ENCODE measurements at regions not wholly inside any gene's neighbourhood (a gene's known extent, or its start where the extent isn't known, plus 50 kb on each side); places are given as distances from the start of the nearest gene placed in this dataset.

DNA sequence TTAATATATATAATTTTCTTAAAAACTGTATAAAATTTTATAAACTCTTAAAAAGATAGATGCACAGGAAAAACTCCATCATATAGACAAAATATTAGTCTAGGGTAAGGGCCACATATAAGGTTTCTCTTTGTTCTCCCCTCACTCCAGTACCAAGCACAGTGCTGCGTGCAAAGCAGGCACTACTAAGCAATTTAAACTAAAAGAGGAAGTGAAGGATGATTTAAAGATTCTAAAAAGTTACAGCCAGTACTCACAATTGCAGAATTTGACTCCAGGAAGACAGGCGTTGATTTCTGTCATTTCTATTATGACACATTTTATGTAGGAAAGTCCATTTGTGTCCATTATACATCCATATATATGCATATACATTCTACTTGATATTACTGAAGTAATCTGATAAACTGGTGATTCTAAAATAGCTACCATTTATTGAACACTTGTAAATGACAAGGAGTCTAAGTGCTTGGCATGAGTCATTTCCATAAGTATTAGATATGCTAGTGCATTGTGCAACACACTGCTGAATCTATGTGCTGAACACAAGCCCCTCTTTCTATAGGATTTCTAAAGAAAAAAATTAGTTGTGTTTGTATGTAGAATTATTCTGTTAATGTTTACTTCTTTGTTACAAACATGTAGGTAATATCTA is 785.5 kb upstream of the ARRDC4 start:
- no peak for DNase-seq (ENCODE audit: low spot score)

DNA sequence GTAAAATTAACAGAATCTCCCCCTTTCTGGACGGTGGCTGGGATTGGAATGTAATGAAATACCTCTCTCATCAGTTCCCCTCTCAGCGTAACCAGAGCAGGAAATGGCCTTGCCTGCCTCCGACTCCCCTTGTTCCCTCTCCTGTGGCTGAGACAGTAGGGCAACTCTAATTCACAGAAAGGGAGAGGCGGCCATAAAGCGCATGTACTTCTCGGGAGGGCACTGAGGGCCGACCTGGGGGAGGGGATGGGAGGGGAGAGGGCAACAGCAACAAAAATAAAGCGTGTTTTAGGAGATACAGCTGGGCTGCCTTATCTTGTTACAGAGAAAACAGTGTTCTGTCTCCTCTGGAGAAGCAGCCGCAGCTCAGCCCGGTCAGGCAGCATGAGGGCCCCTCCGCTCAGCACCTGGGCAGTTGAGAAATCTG is 783.3 kb upstream of the ARRDC4 start:
- no peak for DNase-seq (ENCODE audit: low spot score)

DNA sequence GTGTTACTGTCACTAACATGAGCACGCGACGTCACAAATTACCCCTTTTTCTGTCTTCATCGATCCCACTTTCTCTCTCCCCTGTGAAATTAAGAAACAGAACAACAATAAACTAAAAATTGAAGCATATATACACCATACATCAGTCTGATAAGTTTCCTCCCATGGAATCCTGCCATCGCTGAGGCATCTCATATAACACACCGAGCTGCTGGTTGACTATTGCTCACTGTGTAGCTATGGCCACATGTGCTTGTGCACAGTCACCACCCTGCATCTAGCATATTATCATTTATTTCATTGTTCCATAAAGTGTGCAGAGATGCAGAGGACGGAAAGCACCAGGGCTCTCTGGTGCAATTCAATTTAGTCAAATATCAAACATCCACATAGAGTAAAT is 777.9 kb upstream of the ARRDC4 start:
- DNase-seq (ENCODE audit: low spot score): no peak

DNA sequence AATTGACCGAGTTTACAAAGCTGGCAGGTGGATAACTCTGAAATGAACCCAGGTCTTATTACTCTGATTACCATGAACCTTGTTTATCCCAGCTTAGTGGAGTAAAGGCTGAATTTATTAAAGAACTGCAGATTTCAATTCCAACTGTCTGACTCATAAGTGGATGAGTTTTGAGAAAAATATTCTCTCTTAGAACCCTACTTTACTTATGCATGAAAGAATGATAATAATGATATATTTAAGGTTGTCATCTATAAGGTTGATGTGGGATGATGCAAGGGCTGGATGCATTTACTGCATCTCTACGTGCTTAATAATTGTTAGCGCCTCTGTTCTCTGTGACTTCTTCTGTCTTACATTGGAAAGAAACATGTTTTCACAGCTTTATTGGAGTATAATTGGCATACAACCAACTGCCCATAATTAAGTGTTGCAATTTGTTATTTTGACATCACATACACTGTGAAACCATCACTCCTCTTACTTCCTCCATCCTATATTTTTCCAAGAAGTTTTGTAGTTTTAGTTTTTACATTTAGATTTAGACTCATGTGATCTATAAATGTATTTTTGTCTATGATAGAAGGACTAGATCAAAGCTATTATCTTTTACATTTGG is 771.2 kb upstream of the ARRDC4 start:
- no peak for DNase-seq (ENCODE audit: low spot score)

DNA sequence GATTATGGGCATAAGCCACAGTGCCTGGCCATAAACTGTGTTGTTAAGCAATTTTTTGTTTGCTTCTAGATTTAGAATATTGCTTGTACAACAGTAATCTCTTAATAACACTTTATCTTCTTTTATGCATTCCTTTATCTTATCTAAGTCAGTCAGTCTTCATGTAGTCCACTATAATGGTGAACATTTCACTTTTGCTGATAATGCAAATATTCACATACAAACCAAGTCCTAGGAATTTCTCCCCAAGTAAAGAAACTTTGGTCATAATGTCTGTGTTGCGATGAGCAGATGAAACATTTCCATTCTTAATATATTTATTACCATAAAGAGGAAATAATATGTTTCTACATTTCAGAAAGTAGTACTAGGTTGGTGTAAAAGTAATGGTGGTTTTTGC is 765.8 kb upstream of the ARRDC4 start:
- no peak for DNase-seq (ENCODE audit: low spot score)

DNA sequence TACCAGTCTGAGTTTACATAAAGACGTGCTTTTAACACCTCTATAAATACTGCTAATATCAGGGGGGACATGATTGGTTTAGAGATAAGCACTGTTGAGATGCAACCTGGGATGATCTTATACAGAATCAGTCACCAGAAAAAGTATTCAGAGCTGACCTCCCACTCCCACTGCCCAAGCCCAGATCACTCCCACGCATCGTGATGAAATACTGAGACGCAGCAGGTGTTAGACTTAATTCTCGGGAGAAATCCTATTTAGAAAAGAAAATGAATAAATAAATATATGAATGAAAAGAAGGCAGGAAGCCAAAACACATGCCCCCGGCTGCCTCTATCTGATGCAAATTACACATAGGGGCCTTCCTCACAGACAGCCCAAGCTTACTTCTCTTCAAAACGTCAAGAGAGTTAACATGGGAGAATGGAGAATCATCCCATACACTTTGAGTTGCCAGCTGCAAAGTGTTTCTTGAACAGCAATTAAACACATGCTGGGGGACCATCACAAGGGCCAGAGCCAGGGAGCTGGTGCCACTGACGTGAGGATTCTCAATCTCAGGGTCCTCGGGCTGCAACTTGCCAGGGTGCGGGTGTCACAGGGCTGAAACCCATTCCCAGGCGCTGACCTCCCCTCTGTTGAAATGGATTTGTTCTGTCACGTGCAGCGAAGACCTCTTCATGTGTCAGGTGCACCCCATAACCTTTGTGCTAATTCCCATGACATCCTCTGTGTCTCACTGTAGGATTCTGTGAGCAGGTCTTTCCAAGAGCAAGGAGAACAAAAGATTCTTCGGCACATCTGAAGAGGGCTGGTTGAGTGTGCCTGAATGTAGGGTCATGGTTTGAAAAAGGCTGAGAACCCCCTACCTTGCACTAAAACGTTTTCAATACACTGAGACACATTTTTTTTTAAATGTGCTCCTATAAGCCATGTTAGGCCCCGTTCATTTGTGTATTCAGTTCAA is 764.2 kb upstream of the ARRDC4 start:
- no peak for DNase-seq (ENCODE audit: low spot score)

DNA sequence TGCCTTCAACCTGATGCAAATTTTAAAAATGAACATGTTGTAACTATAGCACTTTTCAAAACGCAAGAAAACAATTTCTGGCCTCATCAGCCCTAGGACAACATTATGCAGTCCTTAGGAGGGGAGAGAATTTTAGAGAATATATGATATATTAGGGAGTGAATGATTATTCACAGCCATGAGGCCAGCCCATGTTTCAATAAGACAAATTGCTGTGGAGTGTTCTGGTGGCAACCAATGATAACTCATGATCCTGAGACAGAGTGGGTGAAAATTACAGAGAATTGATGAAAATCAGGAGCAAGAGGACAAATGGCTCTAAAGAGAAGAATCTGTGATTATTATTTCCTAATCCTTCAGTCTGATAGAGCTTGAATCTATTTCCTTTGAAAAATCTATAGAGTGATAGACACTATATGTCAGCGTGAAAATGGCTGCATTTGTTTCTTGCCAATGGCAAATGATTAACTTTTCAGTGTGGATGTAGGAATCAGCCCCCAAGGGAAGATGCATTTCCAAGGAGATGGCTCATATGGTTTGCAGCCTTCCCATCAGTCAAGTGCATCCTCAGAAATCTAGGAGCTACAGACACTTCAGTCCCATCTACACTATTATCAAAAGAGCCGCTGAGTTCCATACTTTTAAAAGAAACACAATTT is 761.0 kb upstream of the ARRDC4 start:
- DNase-seq (ENCODE audit: low spot score): no peak

DNA sequence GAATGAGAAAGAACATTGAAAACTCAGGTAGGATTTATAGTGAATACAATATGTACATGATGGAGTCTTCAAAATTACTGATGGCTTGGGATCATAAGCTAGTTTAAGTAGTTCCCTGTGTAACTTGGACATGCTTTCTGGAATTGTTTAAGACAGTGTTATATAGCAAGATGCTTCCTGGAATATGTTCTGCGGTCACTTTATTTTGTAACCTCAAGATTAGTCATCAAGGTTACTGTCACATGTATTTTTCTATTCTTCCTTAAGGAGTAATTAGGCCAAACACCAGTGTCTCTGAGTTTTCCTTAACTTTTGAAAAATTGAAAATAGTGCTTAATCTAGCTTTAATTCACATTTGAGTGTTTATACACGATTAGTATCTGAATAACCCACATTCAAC is 760.3 kb upstream of the ARRDC4 start:
- no peak for DNase-seq (ENCODE audit: low spot score)

DNA sequence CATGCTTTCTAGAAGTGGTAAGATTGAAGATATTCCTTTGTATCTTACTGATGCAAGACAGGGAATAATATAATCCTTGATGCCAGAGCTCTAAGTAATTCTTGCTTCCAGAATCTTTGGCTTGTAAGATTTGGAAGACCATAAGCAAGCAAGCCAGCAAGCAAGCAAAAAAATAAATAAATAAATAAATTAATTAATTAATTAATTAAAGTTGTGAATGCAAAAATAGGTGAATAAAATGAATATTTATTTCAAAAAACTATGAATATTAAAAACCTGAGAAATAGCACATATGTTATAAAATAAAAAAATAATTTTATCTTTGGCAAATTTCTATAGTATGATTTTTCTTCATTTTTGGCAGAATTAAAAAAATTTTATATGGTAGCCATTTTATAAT is 750.2 kb upstream of the ARRDC4 start:
- DNase-seq (ENCODE audit: low spot score): no peak

DNA sequence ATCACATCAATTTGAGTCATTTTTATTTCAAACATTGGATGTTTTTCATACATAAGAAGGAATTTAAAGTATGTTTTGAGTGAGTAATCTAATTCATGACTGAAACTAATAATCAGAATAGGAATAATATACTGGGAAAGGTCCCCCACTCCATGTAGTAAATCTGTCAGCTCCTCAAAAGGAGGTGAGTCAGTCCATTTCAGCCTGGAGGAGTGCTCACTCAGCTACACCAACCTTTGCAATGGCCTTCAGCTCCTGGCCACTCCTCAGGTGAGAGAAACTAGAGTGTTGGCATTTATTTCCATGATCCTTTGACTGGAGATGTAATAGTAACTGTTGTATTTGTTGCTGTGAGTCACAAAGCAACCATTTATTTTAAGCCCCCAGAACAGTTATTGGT is 744.9 kb upstream of the ARRDC4 start:
- no peak for DNase-seq (ENCODE audit: low spot score)

DNA sequence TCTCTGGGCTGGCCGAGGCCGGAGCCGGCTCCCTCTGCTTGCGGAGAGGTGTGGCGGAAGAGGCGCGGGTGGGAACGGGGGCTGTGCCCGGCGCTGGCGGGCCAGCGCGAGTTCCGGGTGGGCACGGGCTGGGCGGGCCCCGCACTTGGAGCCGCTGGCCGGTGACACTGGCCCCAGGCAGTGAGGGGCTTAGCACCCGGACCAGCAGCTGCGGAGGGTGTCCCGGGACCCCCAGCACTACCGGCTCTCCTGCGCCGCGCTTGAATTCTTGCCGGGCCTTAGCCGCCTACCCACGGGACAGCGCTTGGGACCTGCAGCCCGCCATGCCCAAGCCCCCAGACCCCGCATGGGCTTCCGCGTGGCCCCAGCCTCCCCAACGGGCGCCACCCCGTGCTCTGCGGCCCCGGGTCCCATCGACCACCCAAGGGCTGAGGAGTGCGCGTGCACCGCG is 736.3 kb upstream of the ARRDC4 start:
- no peak for DNase-seq (ENCODE audit: low spot score)

DNA sequence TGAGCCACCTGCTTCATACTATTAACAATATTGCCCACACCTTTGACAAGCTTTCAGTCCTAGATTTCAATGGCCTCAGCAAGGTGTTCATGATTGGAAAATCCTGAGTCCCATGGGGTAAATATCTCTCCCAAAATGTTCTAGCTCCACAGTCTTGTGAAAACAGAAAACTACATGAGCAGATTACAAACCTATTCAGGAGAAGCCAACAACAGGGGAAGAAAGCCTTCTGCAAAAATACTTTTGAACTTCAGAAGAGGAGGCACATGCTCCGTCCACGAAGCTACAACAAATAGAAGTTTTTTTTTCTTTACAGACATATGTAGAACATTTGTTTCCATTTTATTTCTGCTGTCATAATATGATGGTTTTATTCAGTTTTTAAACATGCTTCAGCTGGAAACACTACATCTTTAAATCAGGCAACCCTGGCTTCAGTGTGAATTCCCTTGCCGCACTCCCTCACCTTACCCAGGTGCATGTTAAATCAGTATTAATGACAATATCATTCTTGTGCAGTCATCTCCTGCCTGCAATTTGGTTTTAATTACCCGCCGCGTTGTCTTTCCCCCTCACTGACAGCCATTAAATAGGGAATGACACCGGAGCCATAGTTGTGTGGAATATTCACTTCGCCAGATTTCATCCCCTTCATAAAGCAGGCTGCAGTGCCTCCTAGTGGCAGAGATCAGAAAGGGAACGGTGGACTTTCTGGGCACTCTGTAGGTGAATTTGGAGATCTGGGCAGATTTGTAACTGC is 725.5 kb upstream of the ARRDC4 start:
- peak; percentile 82 for DNase-seq (ENCODE audit: low spot score)

DNA sequence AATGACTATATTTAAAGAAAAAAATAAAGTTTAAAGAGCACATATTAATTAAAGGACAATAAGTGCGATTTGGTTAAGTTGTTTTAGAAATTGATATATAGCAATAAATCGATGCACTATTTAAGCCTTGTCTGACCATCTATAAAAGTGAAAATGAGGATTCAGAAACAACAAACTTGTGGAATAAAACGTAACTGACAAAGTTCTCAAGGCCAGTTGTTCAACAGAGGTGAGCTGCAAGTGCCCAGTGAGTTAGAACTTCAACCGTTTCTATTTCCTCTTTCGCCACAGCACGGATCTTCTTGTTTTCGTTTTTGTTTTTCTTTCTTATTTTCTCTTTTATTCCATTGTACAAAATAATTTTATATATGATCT is 724.9 kb upstream of the ARRDC4 start:
- no peak for DNase-seq (ENCODE audit: low spot score)

DNA sequence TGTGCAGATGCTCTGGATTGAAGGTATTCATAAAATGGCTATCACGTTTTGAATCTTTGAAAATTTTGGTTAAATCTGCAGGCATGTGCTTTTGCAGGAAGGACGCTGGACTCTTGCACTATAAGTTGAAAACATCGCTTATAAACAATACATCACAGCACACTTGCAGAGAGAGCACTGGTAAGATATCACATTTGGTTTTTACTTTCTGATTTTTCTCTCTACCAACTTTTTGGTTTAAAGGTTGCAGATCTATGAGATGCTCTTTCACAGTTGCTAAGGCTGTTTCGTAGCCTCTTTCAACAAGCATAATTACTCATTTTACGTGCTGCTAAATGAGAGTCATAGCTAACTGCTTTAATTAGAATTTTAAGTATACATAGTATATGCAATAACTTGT is 724.4 kb upstream of the ARRDC4 start:
- no peak for DNase-seq (ENCODE audit: low spot score)

DNA sequence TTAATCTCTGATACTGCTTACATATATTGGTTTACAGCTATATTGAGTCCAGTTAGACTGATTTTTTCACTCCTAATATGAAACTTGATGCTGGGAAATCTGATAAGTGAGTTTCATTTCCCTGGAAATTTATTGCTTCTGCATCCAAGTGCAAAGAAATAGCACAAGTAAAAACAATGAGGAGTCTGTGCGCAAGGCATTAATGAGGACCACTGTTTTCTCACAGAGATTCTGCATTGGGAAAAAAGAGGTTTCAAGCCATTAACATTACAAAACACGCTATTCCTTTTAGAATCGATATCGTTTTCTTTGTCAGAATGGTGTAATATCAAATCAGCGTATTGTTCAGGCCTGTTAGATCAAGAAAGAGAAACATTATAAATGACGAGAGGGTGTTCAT is 723.3 kb upstream of the ARRDC4 start:
- DNase-seq (ENCODE audit: low spot score): no peak

DNA sequence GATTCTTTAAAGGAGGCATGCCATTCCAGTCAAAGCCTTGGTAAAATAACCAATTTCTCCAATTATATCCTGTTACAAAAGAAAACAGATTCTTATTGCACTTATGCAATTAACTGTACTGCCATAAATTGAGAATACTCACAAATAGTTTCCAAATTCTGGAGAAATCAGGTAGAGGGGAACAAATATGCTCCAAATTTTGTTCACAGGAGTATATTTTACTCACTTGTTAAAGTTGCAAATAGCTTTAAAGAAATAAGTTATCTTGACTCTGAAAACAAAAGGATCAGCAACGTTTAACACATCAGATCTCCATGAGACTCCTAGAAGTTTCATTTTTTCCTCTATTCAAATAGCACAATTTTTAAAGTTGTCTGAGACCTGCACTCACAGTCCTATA is 712.1 kb upstream of the ARRDC4 start:
- no peak for DNase-seq (ENCODE audit: low spot score)

DNA sequence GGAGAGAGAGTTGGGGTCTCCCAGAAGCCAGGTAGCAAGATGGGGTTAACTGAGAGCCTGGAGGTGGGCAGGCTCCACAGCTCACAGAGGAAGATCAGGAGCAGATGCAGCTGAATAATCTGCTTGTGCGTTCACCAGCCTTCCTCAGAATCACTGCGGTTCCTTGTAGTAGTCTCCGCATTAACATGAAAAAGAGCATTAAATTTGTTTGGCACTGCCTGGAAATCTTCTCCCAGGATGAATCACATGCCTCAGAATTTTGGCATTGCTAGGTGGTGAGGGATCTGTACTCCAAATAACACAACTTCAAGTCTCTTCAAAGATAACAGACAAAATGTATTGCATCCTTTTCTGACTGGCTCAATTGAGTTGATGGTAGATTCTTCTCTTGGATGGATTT is 700.6 kb upstream of the ARRDC4 start:
- no peak for DNase-seq (ENCODE audit: low spot score)

DNA sequence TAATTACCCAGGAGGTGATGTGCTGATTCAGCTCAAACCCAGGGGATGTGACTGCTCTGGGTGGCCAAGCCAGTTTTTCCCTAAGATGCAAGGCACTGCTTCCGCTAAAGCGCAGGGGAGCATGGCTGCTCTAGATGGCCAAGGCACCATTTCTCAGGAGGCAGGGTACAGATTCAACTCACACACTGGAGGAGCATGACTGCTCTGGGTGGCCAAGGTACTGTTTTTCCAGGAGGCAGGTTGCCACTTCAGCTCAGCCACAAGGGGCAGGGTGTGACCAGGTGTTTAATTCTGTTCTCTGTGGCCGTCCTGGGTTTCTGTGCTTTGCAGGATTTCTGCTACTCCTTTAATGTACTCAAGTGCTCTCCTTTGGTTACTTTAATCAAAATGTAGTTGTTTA is 659.3 kb upstream of the ARRDC4 start:
- DNase-seq (ENCODE audit: low spot score): no peak

DNA sequence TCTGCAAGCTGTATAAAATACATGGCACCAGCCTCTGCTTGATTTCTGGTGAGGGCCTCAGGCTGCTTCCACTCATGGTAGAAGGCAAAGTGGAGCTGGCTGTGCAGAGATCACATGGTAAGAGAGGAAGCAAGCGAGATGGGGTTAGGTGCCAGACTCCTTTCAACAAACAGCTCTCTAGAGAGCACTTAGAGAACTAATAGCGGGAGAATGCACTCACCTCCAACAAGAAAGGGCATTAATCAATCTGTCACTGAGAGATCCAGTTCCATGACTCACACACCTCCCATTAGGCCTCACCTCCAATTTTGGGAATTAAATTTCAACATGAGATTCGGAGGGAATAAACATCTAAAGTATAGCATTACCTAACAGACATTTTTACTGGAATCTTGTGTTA is 644.1 kb upstream of the ARRDC4 start:
- no peak for DNase-seq (ENCODE audit: low spot score)

DNA sequence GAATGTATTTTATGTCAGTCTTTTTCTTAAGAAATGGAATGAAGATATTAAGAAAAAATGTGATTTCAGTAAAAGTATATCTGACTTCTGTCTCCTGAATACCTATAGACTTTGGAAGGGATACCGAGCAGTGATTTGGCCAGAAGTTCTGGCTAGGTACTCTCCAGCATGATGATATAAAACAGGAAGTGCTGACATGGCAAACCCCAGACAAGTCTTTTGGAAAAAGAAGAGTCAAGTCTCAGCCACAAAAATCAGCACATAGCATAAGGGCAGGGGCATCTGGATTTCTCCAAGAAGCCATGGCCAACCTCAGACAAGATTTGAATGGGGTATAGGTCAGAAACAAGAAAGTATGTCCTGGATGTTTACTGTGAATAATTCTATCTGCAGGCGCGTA is 643.3 kb upstream of the ARRDC4 start:
- DNase-seq (ENCODE audit: low spot score): no peak

DNA sequence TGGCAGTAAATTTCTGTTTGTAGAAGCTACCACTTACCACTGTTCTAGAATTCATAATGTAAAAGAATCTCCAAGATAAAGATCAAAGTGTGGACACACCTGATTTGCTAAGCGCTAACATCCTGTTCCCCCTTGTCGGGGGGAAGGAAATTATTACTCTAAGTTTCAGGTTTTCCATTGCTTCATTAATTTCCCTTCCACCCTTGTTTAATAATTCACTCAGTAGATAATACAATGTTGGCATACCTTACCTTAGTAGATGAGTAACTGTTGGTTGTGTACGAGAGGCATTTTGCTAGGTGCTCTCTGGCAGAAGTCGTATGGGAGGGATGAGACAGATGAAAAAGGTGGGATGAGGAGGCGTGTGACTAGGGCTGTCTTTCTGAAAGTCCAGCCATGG is 641.2 kb upstream of the ARRDC4 start:
- DNase-seq (ENCODE audit: low spot score): no peak

DNA sequence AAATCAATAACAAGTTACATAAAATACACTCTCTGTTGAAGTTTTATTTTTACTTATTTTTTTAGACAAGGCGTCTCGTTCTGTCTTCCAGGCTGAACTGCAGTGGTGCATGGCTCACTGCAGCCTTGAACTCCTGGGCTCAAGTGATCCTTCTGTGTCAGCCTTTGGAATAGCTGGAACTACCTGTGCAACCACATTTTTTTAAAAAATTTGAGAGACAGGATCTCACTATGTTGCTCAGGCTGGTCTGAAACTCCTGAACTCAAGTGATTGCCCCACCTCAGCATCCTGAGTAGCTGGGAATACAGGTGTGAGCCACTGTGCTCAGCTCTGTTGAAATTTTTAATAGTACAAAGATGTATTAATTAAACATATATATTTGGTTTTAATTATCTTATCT is 614.3 kb upstream of the ARRDC4 start:
- no peak for DNase-seq (ENCODE audit: low spot score)

Measured in GM03348 (cell line).